Endothelial cell of umbilical vein (primary cell): ENCODE measurements at regions not wholly inside any gene's neighbourhood (a gene's known extent, or its start where the extent isn't known, plus 50 kb on each side); places are given as distances from the start of the nearest gene placed in this dataset.

Source experiments
- EZH2 ChIP-seq: IDR thresholded peaks from 2 replicates; pipeline ENCODE4 v1.6.1; 2012; ENCODE audit warnings: borderline replicate concordance, low read depth, mild to moderate bottlenecking, moderate library complexity, low read length, inconsistent platforms; ENCODE audit not compliant: severe bottlenecking
- GATA2 ChIP-seq: IDR thresholded peaks from 2 replicates; pipeline ENCODE4 v1.7.0; 2011; ENCODE audit warnings: low read depth, mild to moderate bottlenecking, moderate library complexity, mixed read lengths, low read length; ENCODE audit not compliant: insufficient read length, insufficient read depth
- MYC ChIP-seq: IDR thresholded peaks from one replicate; pipeline ENCODE4 v1.6.1; 2011; ENCODE audit warnings: mild to moderate bottlenecking, low read depth, low read length
- POLR2A ChIP-seq: IDR thresholded peaks from 2 replicates; pipeline ENCODE4 v1.6.1; 2012; ENCODE audit warnings: low read depth, mild to moderate bottlenecking, control low read depth, low read length
- TF ChIP-seq, protein P1 (sequence below), 2 donors: IDR thresholded peaks; 1 replicate in 1 of 2; 2 replicates in 1 of 2; pipeline ENCODE4 v1.5.1; 2011; ENCODE audit warnings: low read length in 2 of 2, mild to moderate bottlenecking in 2 of 2, moderate library complexity in 2 of 2, control low read depth in 1 of 2, inconsistent platforms in 1 of 2, low read depth in 1 of 2; ENCODE audit not compliant: insufficient read depth in 1 of 2; ENCODE audit errors: extremely low read depth in 1 of 2

DNA sequence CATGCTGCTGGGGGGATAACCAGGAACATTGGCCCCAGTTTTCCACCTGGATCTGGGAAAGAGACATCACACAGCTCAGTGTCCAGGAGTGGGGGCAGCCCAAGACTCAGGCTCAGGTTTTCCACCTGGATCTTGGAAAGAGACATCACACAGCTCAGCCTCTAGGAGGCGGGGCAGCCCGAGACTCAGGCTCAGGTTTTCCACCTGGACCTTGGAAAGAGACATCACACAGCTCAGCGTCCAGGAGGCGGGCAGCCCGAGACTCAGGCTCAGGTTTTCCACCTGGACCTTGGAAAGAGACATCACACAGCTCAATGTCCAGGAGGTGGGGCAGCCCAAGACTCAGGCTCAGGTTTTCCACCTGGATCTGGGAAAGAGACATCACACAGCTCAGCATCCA lies 361.6 kb downstream of the THBS2 start:
- TF ChIP-seq, protein P1, sequence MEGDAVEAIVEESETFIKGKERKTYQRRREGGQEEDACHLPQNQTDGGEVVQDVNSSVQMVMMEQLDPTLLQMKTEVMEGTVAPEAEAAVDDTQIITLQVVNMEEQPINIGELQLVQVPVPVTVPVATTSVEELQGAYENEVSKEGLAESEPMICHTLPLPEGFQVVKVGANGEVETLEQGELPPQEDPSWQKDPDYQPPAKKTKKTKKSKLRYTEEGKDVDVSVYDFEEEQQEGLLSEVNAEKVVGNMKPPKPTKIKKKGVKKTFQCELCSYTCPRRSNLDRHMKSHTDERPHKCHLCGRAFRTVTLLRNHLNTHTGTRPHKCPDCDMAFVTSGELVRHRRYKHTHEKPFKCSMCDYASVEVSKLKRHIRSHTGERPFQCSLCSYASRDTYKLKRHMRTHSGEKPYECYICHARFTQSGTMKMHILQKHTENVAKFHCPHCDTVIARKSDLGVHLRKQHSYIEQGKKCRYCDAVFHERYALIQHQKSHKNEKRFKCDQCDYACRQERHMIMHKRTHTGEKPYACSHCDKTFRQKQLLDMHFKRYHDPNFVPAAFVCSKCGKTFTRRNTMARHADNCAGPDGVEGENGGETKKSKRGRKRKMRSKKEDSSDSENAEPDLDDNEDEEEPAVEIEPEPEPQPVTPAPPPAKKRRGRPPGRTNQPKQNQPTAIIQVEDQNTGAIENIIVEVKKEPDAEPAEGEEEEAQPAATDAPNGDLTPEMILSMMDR (IDR thresholded peaks at IDR 0.05; ENCODE audit: extremely low read depth in 1 of 2, insufficient read depth in 1 of 2, low read depth in 1 of 2, low read length in 2 of 2) = no peak
- TF ChIP-seq EZH2 = no peak
- no peak for TF ChIP-seq MYC
- no peak for TF ChIP-seq POLR2A
- no peak for TF ChIP-seq GATA2
